Activated CD8-positive, alpha-beta memory T cell treated with anti-CD3 and anti-CD28 coated beads, Interleukin-2, amount 10 ng/mL, durations not matched to agents 7 days and 5 days (primary cell): ENCODE measurements at regions not wholly inside any gene's neighbourhood (a gene's known extent, or its start where the extent isn't known, plus 50 kb on each side); places are given as distances from the start of the nearest gene placed in this dataset.

ENCODE experiments used
- ATAC-seq: fragments of 150-1000 bp; cut with Tn5 transposase; one replicate; pipeline ENCODE4 v1.10.0; 2021; ENCODE audit warnings: moderate library complexity
- CTCF ChIA-PET: fragments of 350-600 bp; sonication (Branson Sonifier 250); formaldehyde crosslinking; loops from one replicate; lab custom pipeline; 2021; ENCODE audit warnings: antibody characterized with exemption; lab: Charles Lee
- DNase-seq: peaks from one replicate; pipeline ENCODE4 v3.0.0-alpha.2; 2020
- H3K27ac Mint-ChIP-seq: one replicate; pipeline ENCODE4 v1.8.0; 2021; ENCODE audit warnings: mild to moderate bottlenecking, mixed read lengths
- H3K27me3 Mint-ChIP-seq: one replicate; pipeline ENCODE4 v1.8.0; 2021; ENCODE audit warnings: mixed read lengths
- H3K36me3 Mint-ChIP-seq: one replicate; pipeline ENCODE4 v1.8.0; 2021; ENCODE audit warnings: mild to moderate bottlenecking, mixed read lengths
- H3K4me1 Mint-ChIP-seq: one replicate; pipeline ENCODE4 v1.8.0; 2021; ENCODE audit warnings: mixed read lengths
- H3K4me3 Mint-ChIP-seq: one replicate; pipeline ENCODE4 v1.8.0; 2021; ENCODE audit warnings: mild to moderate bottlenecking, moderate library complexity, mixed read lengths
- H3K9me3 Mint-ChIP-seq: one replicate; pipeline ENCODE4 v1.8.0; 2022; ENCODE audit warnings: low read depth, mixed read lengths

- no peak for ATAC-seq
- no peaks in the 10 kb centered on the region for H3K4me1 Mint-ChIP-seq
- H3K36me3 Mint-ChIP-seq = no peaks in the 10 kb centered on the region
- no peak for DNase-seq
- H3K27me3 Mint-ChIP-seq = no peaks in the 10 kb centered on the region
- H3K4me3 Mint-ChIP-seq = no peak overlapping the region
- CTCF ChIA-PET = no interaction called here
- no peak overlapping the region for H3K27ac Mint-ChIP-seq
- H3K9me3 Mint-ChIP-seq = no peaks in the 10 kb centered on the region
Measured at GRCh38 chr13:105962080-105962479, 573.4 kb downstream of the EFNB2 start.

- Mint-ChIP-seq H3K4me1 (no peaks in the 10 kb centered on the region), H3K27ac (no peak overlapping the region), H3K36me3 (no peaks in the 10 kb centered on the region), H3K9me3 (no peaks in the 10 kb centered on the region), H3K4me3 (no peak overlapping the region), H3K27me3 (no peaks in the 10 kb centered on the region)
- CTCF ChIA-PET = no interaction called here
- ATAC-seq (no peak), DNase-seq (no peak)
Measured at GRCh38 chr13:105961438-105961837, 574.0 kb downstream of the EFNB2 start.

- ATAC-seq = no peak
- Mint-ChIP-seq H3K4me3 (no peak overlapping the region), H3K27ac (no peak overlapping the region), H3K4me1 (no peaks in the 10 kb centered on the region), H3K27me3 (no peaks in the 10 kb centered on the region), H3K36me3 (no peaks in the 10 kb centered on the region), H3K9me3 (no peaks in the 10 kb centered on the region)
- CTCF ChIA-PET = no interaction called here
- DNase-seq = no peak
Measured at GRCh38 chr13:105960326-105960725, 575.1 kb downstream of the EFNB2 start.

- Mint-ChIP-seq H3K36me3 (no peaks in the 10 kb centered on the region), H3K4me3 (no peak overlapping the region), H3K4me1 (no peaks in the 10 kb centered on the region), H3K27ac (no peak overlapping the region), H3K27me3 (no peaks in the 10 kb centered on the region), H3K9me3 (no peaks in the 10 kb centered on the region)
- DNase-seq (no peak), ATAC-seq (no peak)
- CTCF ChIA-PET = no interaction called here
Measured at GRCh38 chr13:105959876-105960275, 575.6 kb downstream of the EFNB2 start.

- ATAC-seq (no peak), DNase-seq (no peak)
- CTCF ChIA-PET = no interaction called here
- peaks cover 3% of the 10 kb centered on the region for H3K9me3 Mint-ChIP-seq
- no peaks in the 10 kb centered on the region for H3K36me3 Mint-ChIP-seq
- no peaks in the 10 kb centered on the region for H3K27me3 Mint-ChIP-seq
- H3K27ac Mint-ChIP-seq = no peak overlapping the region
- no peaks in the 10 kb centered on the region for H3K4me1 Mint-ChIP-seq
- no peak overlapping the region for H3K4me3 Mint-ChIP-seq
Measured at GRCh38 chr13:105957769-105958438, 577.6 kb downstream of the EFNB2 start.

GRCh38 chr13:105956921-105957320 lies 578.5 kb downstream of the EFNB2 start:
- DNase-seq (no peak), ATAC-seq (no peak)
- CTCF ChIA-PET = no interaction called here
- Mint-ChIP-seq H3K4me3 (no peak overlapping the region), H3K27me3 (no peaks in the 10 kb centered on the region), H3K4me1 (no peaks in the 10 kb centered on the region), H3K9me3 (peaks cover 3% of the 10 kb centered on the region), H3K27ac (no peak overlapping the region), H3K36me3 (no peaks in the 10 kb centered on the region)

GRCh38 chr13:105952973-105953290 lies 582.5 kb downstream of the EFNB2 start:
- Mint-ChIP-seq H3K36me3 (no peaks in the 10 kb centered on the region), H3K9me3 (peaks cover 3% of the 10 kb centered on the region), H3K27me3 (no peaks in the 10 kb centered on the region), H3K27ac (no peak overlapping the region), H3K4me3 (no peak overlapping the region), H3K4me1 (no peaks in the 10 kb centered on the region)
- CTCF ChIA-PET = no interaction called here
- ATAC-seq (no peak), DNase-seq (no peak)

- CTCF ChIA-PET = no interaction called here
- no peak overlapping the region for H3K27ac Mint-ChIP-seq
- ATAC-seq = no peak
- H3K4me1 Mint-ChIP-seq = no peaks in the 10 kb centered on the region
- no peaks in the 10 kb centered on the region for H3K27me3 Mint-ChIP-seq
- H3K4me3 Mint-ChIP-seq = no peak overlapping the region
- H3K9me3 Mint-ChIP-seq = peaks cover 3% of the 10 kb centered on the region
- DNase-seq = no peak
- no peaks in the 10 kb centered on the region for H3K36me3 Mint-ChIP-seq
Measured at GRCh38 chr13:105952233-105952972, 583.1 kb downstream of the EFNB2 start.

- DNase-seq (no peak), ATAC-seq (no peak)
- Mint-ChIP-seq H3K4me3 (no peak overlapping the region), H3K9me3 (peaks cover 2% of the 10 kb centered on the region), H3K27me3 (no peaks in the 10 kb centered on the region), H3K27ac (no peak overlapping the region), H3K36me3 (no peaks in the 10 kb centered on the region), H3K4me1 (no peaks in the 10 kb centered on the region)
- CTCF ChIA-PET = no interaction called here
Measured at GRCh38 chr13:105948143-105948542, 587.3 kb downstream of the EFNB2 start.

GRCh38 chr13:105940882-105941281 lies 594.6 kb downstream of the EFNB2 start:
- CTCF ChIA-PET = no interaction called here
- H3K4me1 Mint-ChIP-seq = no peaks in the 10 kb centered on the region
- ATAC-seq (no peak), DNase-seq (no peak)
- no peaks in the 10 kb centered on the region for H3K27me3 Mint-ChIP-seq
- no peaks in the 10 kb centered on the region for H3K36me3 Mint-ChIP-seq
- peaks cover 4% of the 10 kb centered on the region for H3K9me3 Mint-ChIP-seq
- no peak overlapping the region for H3K4me3 Mint-ChIP-seq
- H3K27ac Mint-ChIP-seq = no peak overlapping the region

GRCh38 chr13:105937451-105937850 lies 598.0 kb downstream of the EFNB2 start:
- H3K27ac Mint-ChIP-seq = no peak overlapping the region
- CTCF ChIA-PET = interaction anchor here (0.8 kb wide), 1 partner anchor 1528 kb away, joined by 3 read pairs; no protein-coding TSS in a partner anchor
- no peaks in the 10 kb centered on the region for H3K27me3 Mint-ChIP-seq
- H3K9me3 Mint-ChIP-seq = peaks cover 2% of the 10 kb centered on the region
- no peak for DNase-seq
- H3K36me3 Mint-ChIP-seq = no peaks in the 10 kb centered on the region
- no peak overlapping the region for H3K4me3 Mint-ChIP-seq
- H3K4me1 Mint-ChIP-seq = no peaks in the 10 kb centered on the region
- ATAC-seq = no peak

- no peak for ATAC-seq
- peaks cover 2% of the 10 kb centered on the region for H3K9me3 Mint-ChIP-seq
- no peak overlapping the region for H3K27ac Mint-ChIP-seq
- H3K27me3 Mint-ChIP-seq = no peaks in the 10 kb centered on the region
- no peak overlapping the region for H3K4me3 Mint-ChIP-seq
- no peak for DNase-seq
- no peaks in the 10 kb centered on the region for H3K36me3 Mint-ChIP-seq
- CTCF ChIA-PET = interaction anchor here (0.8 kb wide), 1 partner anchor 1528 kb away, joined by 3 read pairs; no protein-coding TSS in a partner anchor
- no peaks in the 10 kb centered on the region for H3K4me1 Mint-ChIP-seq
Measured at GRCh38 chr13:105936816-105937215, 598.6 kb downstream of the EFNB2 start.

- DNase-seq (no peak), ATAC-seq (no peak)
- no peaks in the 10 kb centered on the region for H3K9me3 Mint-ChIP-seq
- H3K27ac Mint-ChIP-seq = no peak overlapping the region
- H3K4me3 Mint-ChIP-seq = no peak overlapping the region
- H3K27me3 Mint-ChIP-seq = no peaks in the 10 kb centered on the region
- H3K36me3 Mint-ChIP-seq = no peaks in the 10 kb centered on the region
- CTCF ChIA-PET = no interaction called here
- no peaks in the 10 kb centered on the region for H3K4me1 Mint-ChIP-seq
Measured at GRCh38 chr13:105929505-105929904, 606.0 kb downstream of the EFNB2 start.

- CTCF ChIA-PET = no interaction called here
- Mint-ChIP-seq H3K4me1 (no peaks in the 10 kb centered on the region), H3K27ac (no peak overlapping the region), H3K9me3 (no peaks in the 10 kb centered on the region), H3K27me3 (no peaks in the 10 kb centered on the region), H3K36me3 (no peaks in the 10 kb centered on the region), H3K4me3 (no peak overlapping the region)
- DNase-seq = no peak
- no peak for ATAC-seq
Measured at GRCh38 chr13:105928901-105929300, 606.6 kb downstream of the EFNB2 start.
